A673 (cell line): ENCODE measurements at regions not wholly inside any gene's neighbourhood (a gene's known extent, or its start where the extent isn't known, plus 50 kb on each side); places are given as distances from the start of the nearest gene placed in this dataset.

Experiments
- BruUV-seq: library from RNA; stranded (reverse); fragments of 400-500 nt; replicated peaks from 2 replicates; lab custom pipeline; 2021; lab: Mats Ljungman, UMichigan
- CTCF ChIA-PET: fragments of 300-600 bp; sonication (Branson Sonifier 250); formaldehyde crosslinking; loops from one replicate; lab custom pipeline; 2022; ENCODE audit warnings: antibody characterized with exemption; lab: Charles Lee
- POLR2A ChIA-PET: fragments of 300-600 bp; sonication (Branson Sonifier 250); formaldehyde crosslinking; loops from one replicate; lab custom pipeline; 2022; ENCODE audit warnings: antibody characterized with exemption; ENCODE audit not compliant: low non-redundant PET; lab: Charles Lee
- DNase-seq: peaks from one replicate; pipeline ENCODE4 v3.0.0-alpha.2; 2015; ENCODE audit warnings: low spot score
- H3K27ac ChIP-seq: fragments of 200-600 bp; sonication (generic); 2 replicates; pipeline ENCODE4 v1.5.1; 2016; ENCODE audit warnings: mixed run types, low read depth, mild to moderate bottlenecking, mixed read lengths, antibody characterized with exemption, low read length; ENCODE audit not compliant: poor library complexity, severe bottlenecking
- H3K27me3 ChIP-seq: fragments of 200-600 bp; sonication (generic); replicated peaks from 2 replicates; pipeline ENCODE4 v1.6.1; 2017; ENCODE audit warnings: mixed run types, low read depth, mild to moderate bottlenecking, mixed read lengths, antibody characterized with exemption, low read length; ENCODE audit not compliant: insufficient read depth, poor library complexity
- H3K36me3 ChIP-seq: fragments of 200-600 bp; sonication (generic); 2 replicates; pipeline ENCODE4 v1.6.1; 2016; ENCODE audit warnings: mixed run types, mild to moderate bottlenecking, mixed read lengths, antibody characterized with exemption, low read length; ENCODE audit not compliant: insufficient read depth, poor library complexity, severe bottlenecking
- H3K4me1 ChIP-seq: fragments of 200-600 bp; sonication (generic); 2 replicates; pipeline ENCODE4 v1.6.1; 2017; ENCODE audit warnings: mixed run types, mild to moderate bottlenecking, mixed read lengths, antibody characterized with exemption, low read length; ENCODE audit not compliant: insufficient read depth, poor library complexity, severe bottlenecking
- H3K4me3 ChIP-seq: fragments of 200-600 bp; sonication (generic); 2 replicates; pipeline ENCODE4 v1.5.1; 2016; ENCODE audit warnings: low read depth, mixed run types, mild to moderate bottlenecking, mixed read lengths, low read length; ENCODE audit not compliant: poor library complexity, severe bottlenecking
- H3K9me3 ChIP-seq: fragments of 200-600 bp; sonication (generic); 2 replicates; pipeline ENCODE4 v1.6.1; 2016; ENCODE audit warnings: mixed run types, low read depth, mild to moderate bottlenecking, mixed read lengths, antibody characterized with exemption, low read length; ENCODE audit not compliant: poor library complexity, severe bottlenecking
- EZH2 ChIP-seq: fragments of 200-600 bp; sonication (generic); IDR thresholded peaks from 2 replicates; pipeline ENCODE4 v1.6.1; 2017; ENCODE audit warnings: borderline replicate concordance, low read depth, mild to moderate bottlenecking, mixed read lengths, antibody characterized with exemption, low read length; ENCODE audit not compliant: poor library complexity, severe bottlenecking
- intact Hi-C: fragments of 100-400 bp; cut with micrococcal nuclease; formaldehyde crosslinking; loops from one replicate; pipeline ENCODE4 v1.10.0; 2022; ENCODE audit not compliant: unreplicated experiment
- TF ChIP-seq, protein P1 (sequence below): fragments of 300-800, 200-600 bp; sonication (generic); conservative IDR thresholded peaks from 2 replicates; pipeline ENCODE4 v1.5.1; 2017; ENCODE audit warnings: low read depth, mild to moderate bottlenecking, antibody characterized with exemption, low read length, moderate library complexity, mixed read lengths

DNA sequence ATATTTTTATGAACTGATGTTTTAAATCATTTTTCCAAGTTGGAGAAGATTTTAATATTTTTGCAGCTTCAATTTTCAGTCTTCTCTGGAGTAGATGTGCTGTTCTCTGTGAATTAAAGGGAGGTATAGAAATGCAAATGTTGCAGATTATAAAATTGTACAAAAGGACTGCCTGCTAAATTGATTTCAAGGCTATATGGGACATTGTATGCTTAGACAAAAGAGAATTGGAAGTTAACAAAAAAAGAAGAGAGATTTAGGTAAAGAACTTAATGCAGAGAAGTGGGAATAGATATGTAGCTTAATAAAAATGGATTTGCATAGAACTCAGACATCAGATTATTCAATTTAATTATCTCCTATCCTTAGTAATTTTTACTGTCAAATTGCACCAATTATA lies 403.3 kb downstream of the ZIC3 start:
- no peak for DNase-seq
- Histone ChIP-seq H3K4me3 (no peak overlapping the region), H3K4me1 (no peaks in the 10 kb centered on the region), H3K27ac (no peak overlapping the region), H3K9me3 (no peaks in the 10 kb centered on the region), H3K36me3 (no peaks in the 10 kb centered on the region), H3K27me3 (no peaks in the 10 kb centered on the region)
- ChIA-PET POLR2A (no interaction called here), CTCF (no interaction called here)
- TF ChIP-seq EZH2: no peak
- TF ChIP-seq, protein P1, sequence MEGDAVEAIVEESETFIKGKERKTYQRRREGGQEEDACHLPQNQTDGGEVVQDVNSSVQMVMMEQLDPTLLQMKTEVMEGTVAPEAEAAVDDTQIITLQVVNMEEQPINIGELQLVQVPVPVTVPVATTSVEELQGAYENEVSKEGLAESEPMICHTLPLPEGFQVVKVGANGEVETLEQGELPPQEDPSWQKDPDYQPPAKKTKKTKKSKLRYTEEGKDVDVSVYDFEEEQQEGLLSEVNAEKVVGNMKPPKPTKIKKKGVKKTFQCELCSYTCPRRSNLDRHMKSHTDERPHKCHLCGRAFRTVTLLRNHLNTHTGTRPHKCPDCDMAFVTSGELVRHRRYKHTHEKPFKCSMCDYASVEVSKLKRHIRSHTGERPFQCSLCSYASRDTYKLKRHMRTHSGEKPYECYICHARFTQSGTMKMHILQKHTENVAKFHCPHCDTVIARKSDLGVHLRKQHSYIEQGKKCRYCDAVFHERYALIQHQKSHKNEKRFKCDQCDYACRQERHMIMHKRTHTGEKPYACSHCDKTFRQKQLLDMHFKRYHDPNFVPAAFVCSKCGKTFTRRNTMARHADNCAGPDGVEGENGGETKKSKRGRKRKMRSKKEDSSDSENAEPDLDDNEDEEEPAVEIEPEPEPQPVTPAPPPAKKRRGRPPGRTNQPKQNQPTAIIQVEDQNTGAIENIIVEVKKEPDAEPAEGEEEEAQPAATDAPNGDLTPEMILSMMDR: no peak
- no TSS peak for BruUV-seq
- intact Hi-C loops: no loop called here

DNA sequence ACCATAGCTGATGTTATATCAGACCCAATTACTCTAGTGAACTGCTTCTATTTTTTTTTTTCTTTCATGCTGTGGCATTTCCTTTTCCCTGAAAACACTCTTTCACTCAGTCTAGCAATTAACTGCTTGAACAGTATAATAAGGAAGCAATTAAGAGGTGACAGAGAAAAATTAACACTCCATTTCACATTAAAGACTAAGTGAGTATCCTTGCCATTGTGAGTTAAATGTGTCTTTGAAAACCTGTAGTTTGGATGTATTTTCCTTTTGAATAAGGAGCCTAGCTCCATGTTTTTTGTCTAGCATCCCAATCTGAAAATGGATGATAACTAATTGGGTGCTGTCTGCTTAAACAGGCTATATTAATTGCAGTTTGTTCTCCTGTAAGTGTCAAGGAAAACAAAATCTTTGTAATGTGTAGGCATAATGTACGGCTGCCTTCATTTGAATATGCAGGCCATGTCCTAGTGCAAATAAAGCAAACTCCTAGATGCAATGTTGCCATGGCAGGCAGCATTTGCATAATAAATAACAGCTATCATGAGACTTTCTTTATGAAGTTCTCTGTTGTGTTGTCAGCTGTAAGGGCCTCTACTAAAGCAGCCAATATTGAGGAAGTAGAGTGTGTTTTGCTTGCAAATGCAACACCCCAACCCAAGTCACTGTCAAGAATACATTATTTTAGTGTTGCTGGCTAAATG lies 416.7 kb downstream of the ZIC3 start:
- H3K4me3 ChIP-seq: no peak overlapping the region
- no TSS peak for BruUV-seq
- H3K9me3 ChIP-seq: no peaks in the 10 kb centered on the region
- H3K36me3 ChIP-seq: no peaks in the 10 kb centered on the region
- intact Hi-C loops: no loop called here
- H3K4me1 ChIP-seq: no peaks in the 10 kb centered on the region
- no peak for TF ChIP-seq EZH2
- TF ChIP-seq, protein P1: no peak
- ChIA-PET POLR2A (no interaction called here), CTCF (no interaction called here)
- peak; percentile 4 for DNase-seq
- H3K27me3 ChIP-seq: peaks cover 3% of the 10 kb centered on the region
- no peak overlapping the region for H3K27ac ChIP-seq

DNA sequence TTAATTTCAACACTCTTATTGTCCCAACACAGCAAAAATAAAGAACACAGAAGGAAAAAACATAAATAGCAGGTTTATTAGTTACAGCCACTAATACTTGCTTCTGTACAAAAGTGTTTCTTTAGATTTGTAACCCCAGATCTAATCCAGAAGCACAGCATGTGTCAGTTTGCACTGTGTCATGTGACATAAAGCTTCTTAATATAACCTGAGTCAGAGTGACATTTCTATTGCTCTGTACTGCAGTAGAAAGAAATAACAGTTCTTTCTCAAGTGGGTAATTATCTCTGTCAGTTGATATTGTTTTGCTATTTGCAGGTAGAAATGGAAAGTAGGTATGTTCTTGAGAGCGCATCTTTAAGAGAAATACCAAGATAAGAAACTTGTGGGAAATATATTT lies 422.5 kb downstream of the ZIC3 start:
- Histone ChIP-seq H3K4me1 (no peaks in the 10 kb centered on the region), H3K4me3 (no peak overlapping the region), H3K9me3 (no peaks in the 10 kb centered on the region), H3K27me3 (peaks cover 3% of the 10 kb centered on the region), H3K36me3 (no peaks in the 10 kb centered on the region), H3K27ac (no peak overlapping the region)
- no peak for TF ChIP-seq EZH2
- TF ChIP-seq, protein P1: no peak
- DNase-seq: no peak
- ChIA-PET CTCF (no interaction called here), POLR2A (no interaction called here)
- no TSS peak for BruUV-seq
- intact Hi-C loops: no loop called here
